NCI-H1694 treated with DMSO at 0.1 percent for 48 hours (cell line): ENCODE measurements at regions not wholly inside any gene's neighbourhood (a gene's known extent, or its start where the extent isn't known, plus 50 kb on each side); places are given as distances from the start of the nearest gene placed in this dataset.
"Not testable (repeated sequence)": the region's sequence is repeated elsewhere in the genome, so short reads cannot be mapped to it uniquely, and the experiment has no call there.

Experiments
- DNase-seq: peaks from one replicate; lab custom pipeline; 2025; lab: John Stamatoyannopoulos, UW

- DNase-seq: not testable (repeated sequence)
Observed at GRCh38 chr9:97248252-97248651, 59.2 kb upstream of the CCDC180 start.

- no peak for DNase-seq
Observed at GRCh38 chr9:97243606-97244005, 63.9 kb upstream of the CCDC180 start.

DNA sequence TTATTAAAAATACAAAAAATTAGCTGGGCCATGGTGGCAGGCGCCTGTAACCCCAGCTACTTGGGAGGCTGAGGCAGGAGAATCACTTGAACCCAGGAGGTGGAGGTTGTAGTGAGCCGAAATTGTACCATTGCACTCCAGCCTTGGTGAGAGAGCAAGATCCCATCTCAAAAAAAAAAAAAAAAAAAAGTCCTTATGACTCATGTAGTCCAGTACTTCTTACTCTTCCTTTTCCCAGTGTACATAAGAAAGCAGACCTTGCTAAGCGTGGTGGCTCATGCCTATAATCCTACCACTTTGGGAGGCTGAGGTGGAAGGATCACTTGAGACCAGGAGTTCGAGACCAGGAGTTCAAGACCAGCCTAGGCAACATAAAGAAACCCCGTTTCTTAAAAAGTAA, 66.0 kb upstream of the CCDC180 start:
- not testable (repeated sequence) for DNase-seq

GRCh38 chr9:97237951-97238889, 69.2 kb upstream of the CCDC180 start:
- DNase-seq: peak; percentile 50

DNA sequence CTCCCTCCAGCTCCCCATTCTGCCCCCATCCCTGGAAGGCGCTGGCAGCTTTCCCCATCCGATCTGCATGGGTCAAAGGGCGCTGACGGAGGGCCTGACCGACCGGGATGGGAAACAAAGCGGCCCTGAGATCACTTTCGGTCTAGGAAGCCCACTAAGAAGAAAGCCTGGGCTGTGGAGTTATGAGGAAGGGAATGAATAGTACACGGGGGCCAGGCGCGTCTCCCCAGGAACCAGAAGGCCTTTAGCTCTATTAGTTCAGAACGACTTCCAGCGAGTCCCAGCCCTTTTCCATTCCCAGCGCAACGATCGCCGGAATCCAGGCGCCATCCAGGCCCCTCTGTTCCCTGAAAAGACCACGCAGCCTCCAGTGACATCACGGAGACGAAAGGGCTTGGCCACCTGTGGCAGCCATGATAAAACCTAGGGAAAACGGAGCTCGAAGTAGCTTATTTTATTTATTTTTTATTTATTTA, 70.1 kb upstream of the CCDC180 start:
- no peak for DNase-seq

DNA sequence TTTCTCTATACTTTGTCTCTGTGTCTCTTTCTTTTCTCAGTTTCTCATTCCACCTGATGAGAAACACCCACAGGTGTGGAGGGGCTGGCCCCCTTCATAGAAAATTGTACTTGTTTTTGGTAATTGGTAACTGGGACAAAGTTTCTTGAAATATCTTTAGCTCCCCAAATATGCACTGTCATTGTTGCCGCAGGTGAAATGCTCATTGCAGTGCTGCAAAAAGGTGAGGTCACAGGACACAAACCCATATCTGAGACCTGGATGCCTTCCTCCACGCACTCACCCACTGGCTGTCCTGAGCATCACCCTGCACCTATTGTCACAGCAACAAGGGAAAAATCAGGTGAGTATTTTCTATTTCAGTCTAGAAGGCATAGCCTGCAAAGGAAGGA, 74.5 kb upstream of the CCDC180 start:
- not testable (repeated sequence) for DNase-seq

DNA sequence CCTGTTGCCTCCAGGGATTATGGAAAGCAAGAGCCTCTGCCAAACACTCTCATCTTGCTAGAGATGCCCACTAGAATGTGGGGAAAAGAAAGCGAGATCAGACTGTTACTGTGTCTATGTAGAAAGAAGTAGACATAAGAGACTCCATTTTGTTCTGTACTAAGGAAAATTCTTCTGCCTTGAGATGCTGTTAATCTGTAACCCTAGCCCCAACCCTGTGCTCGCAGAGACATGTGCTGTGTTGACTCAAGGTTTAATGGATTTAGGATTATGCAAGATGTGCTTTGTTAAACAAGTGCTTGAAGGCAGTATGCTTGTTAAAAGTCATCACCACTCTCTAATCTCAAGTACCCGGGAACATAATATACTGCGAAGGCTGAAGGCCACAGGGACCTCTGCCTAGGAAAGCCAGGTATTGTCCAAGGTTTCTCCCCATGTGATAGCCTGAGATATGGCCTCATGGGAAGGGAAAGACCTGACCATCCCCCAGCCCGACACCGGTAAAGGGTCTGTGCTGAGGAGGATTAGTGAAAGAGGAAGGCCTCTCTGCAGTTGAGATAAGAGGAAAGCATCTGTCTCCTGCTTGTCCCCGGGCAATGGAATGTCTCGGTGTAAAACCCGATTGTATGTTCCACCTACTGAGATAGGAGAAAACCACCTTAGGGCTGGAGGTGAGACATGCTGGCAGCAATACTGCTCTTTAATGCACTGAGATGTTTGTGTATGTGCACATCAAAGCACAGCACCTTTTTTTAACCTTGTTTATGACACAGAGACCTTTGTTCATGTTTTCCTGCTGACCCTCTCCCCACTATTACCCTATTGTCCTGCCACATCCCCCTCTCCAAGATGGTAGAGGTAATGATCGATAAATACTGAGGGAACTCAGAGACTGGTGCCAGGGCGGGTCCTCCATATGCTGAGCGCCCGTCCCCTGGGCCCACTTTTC, 75.1 kb upstream of the CCDC180 start:
- not testable (repeated sequence) for DNase-seq

GRCh38 chr9:97222393-97222792, 85.1 kb upstream of the CCDC180 start:
- DNase-seq: not testable (repeated sequence)

- not testable (repeated sequence) for DNase-seq
Observed at GRCh38 chr9:97221478-97222355, 85.7 kb upstream of the CCDC180 start.

DNA sequence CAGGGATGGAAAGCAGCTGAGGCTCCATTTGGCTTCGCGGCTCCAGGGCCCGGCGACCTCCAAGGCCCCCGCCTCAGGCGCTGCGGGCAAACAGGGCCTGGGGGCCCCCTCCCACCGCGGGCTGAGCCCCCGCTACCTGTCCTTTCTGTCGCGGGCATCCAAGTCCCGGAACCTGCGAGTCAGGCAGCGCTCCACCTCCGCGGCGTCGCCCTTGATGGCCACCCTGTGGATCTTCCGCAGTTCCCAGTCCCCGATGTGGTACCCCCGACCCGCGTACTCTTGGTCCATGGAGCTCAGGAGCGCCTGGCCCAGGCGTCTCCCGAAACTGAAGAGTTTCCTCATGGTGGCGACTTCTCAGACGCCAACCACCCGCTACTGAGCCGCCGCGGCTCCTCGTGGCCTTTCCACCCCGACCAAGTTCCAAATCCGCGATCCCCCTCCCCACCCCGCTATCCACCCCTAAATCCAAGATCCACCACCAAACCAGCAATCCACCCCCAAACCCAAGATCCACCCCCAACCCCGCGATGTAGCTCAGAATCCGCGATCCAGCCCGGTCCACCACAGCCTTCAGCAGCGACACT, 86.5 kb upstream of the CCDC180 start:
- no peak for DNase-seq

DNA sequence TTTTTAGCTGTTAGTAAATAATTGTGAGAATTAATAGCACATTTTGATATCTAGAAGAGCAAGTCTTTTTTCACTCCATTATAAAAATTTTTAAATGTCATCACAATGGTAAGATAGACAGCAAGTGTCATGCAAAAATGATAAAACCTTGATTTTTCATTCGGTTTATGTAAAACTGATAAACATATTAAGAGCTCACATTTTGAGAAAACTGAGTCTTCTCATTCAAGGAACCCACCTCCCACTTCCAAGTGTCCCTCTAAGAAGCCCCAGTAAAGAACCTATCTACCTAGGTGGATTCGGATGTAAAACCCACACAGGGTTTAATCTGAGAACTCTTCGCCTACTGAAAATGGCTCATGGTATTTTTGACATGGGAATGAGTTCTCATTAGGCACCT, 87.1 kb upstream of the CCDC180 start:
- not testable (repeated sequence) for DNase-seq

DNA sequence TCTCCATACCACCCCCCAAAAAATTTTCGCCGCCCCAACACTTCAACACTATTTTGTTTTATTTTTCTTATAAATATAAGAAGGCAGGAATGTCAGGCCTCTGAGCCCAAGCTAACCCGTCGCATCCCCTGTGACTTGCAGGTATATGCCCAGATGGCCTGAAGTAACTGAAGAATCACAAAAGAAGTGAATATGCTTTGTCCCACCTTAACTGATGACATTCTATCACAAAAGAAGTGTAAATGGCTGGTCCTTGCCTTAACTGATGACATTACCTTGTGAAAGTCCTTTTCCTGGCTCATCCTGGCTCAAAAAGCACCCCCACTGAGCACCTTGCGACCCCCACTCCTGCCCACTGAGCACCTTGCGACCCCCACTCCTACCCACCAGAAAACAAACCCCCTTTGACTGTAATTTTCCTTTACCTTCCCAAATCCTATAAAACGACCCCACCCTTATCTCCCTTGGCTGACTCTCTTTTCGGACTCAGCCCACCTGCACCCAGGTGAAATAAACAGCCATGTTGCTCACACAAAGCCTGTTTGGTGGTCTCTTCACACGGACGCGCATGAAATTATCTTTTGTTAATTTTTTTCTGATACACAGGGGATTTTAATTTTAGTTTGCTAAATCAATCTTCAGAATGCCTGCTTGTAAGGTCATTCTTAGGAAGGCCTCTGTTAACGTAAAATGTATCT, 87.9 kb upstream of the CCDC180 start:
- DNase-seq: not testable (repeated sequence)

GRCh38 chr9:97215127-97215526, 92.3 kb upstream of the CCDC180 start:
- DNase-seq: not testable (repeated sequence)

DNA sequence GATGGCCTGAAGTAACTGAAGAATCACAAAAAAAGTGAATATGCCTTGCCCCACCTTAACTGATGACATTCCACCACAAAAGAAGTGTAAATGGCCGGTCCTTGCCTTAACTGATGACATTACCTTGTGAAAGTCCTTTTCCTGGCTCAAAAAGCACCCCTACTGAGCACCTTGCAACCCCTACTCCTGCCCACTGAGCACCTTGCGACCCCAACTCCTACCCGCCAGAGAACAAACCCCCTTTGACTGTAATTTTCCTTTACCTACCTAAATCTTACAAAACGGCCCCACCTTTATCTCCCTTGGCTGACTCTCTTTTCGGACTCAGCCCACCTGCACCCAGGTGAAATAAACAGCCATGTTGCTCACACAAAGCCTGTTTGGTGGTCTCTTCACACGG, 92.9 kb upstream of the CCDC180 start:
- DNase-seq: not testable (repeated sequence)

DNA sequence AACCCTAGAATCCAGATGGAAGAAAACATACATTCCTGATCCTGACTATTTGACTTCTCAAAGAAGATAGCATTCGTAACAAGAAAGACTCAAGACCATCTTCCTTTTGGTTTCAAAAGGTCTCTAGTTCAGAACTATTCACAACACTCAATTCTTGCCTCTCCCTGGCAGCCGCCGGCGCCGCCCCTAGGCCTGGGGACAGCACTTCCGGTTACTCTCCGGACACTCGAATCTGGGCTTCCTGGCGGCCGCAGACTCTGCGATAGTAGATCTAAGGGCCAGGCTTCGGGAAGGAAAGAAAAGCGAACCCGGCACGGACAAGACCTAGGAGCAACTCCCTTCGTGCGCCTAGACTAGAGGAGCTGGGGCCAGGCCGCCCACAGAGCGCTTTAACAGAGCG, 107.8 kb upstream of the CCDC180 start:
- DNase-seq: not testable (repeated sequence)

GRCh38 chr9:97193767-97194166, 113.7 kb upstream of the CCDC180 start:
- DNase-seq: not testable (repeated sequence)

DNA sequence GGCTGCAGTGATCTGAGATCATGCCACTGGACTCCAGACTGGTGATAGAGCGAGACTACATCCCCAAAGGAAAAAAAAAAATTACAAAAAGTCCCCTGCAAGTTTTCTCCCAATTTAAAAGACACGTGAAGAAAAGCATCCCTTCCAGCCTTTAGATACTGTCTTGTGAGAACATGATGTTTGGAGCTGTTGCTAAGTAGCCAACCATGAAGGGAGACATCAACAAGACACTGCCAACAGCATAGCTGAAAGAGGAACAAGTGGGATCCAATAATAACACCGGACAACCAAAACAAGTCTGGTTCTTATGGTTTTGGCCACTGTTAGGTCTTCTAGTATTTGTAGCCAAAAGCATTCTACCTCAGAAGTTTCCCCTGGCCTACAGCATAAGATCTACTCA, 118.9 kb upstream of the CCDC180 start:
- DNase-seq: no peak

DNA sequence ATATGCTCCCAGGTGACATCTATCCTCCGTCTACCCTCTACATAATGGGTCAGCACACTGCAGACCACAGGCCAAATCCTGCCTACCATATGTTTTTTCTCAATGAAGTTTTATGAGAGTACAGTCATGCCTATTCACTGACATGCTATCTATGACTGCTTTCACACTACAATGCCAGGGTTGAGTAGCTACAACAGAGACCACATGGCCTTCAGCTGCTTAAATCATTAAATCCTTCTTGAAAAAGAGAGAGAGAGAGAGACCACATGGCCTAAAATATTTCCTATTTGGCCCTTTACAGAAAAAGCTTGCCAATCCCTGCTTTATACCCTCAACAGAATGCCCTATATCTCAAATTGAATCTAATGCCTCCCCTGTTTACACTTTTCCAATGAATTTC, 119.8 kb upstream of the CCDC180 start:
- DNase-seq: not testable (repeated sequence)

- DNase-seq: no peak
Observed at GRCh38 chr9:97186493-97186892, 121.0 kb upstream of the CCDC180 start.

- not testable (repeated sequence) for DNase-seq
Observed at GRCh38 chr9:97182532-97182931, 124.9 kb upstream of the CCDC180 start.
